H9 (cell line): ENCODE measurements at regions not wholly inside any gene's neighbourhood (a gene's known extent, or its start where the extent isn't known, plus 50 kb on each side); places are given as distances from the start of the nearest gene placed in this dataset.

Experiments used
- DNase-seq: peaks from one replicate; pipeline ENCODE4 v3.0.0-alpha.2; 2017
- H2AFZ ChIP-seq: one replicate; pipeline ENCODE4 v1.6.1; 2013; ENCODE audit warnings: mild to moderate bottlenecking, low read length, control low read depth, moderate library complexity
- H2AK5ac ChIP-seq: 2 replicates; pipeline ENCODE4 v1.6.1; 2013; ENCODE audit warnings: low read length, control low read depth, mixed read lengths; ENCODE audit not compliant: insufficient read length
- H2BK120ac ChIP-seq: one replicate; pipeline ENCODE4 v1.6.1; 2013; ENCODE audit warnings: low read depth, mild to moderate bottlenecking, low read length, control low read depth, inconsistent platforms; ENCODE audit not compliant: poor library complexity, severe bottlenecking
- H2BK12ac ChIP-seq: 2 replicates; pipeline ENCODE4 v1.6.1; 2013; ENCODE audit warnings: low read length, control low read depth, mixed read lengths, low read depth; ENCODE audit not compliant: insufficient read length
- H2BK15ac ChIP-seq: 2 replicates; pipeline ENCODE4 v1.6.1; 2013; ENCODE audit warnings: low read depth, low read length, control low read depth
- H2BK20ac ChIP-seq: one replicate; pipeline ENCODE4 v1.6.1; 2013; ENCODE audit warnings: low read depth, mild to moderate bottlenecking, low read length, control low read depth, inconsistent platforms; ENCODE audit not compliant: poor library complexity, severe bottlenecking
- H2BK5ac ChIP-seq: 2 replicates; pipeline ENCODE4 v1.6.1; 2013; ENCODE audit warnings: low read length, control low read depth, mixed read lengths; ENCODE audit not compliant: insufficient read length
- H3K14ac ChIP-seq: 2 replicates; pipeline ENCODE4 v1.6.1; 2013; ENCODE audit warnings: low read length, control low read depth; ENCODE audit not compliant: insufficient read depth
- H3K18ac ChIP-seq: 2 replicates; pipeline ENCODE4 v1.6.1; 2013; ENCODE audit warnings: low read depth, mild to moderate bottlenecking, mixed read lengths, low read length, control low read depth; ENCODE audit not compliant: insufficient read length
- H3K23ac ChIP-seq: 2 replicates; pipeline ENCODE4 v1.6.1; 2013; ENCODE audit warnings: low read length, control low read depth, mixed read lengths, low read depth; ENCODE audit not compliant: insufficient read length
- H3K23me2 ChIP-seq: 2 replicates; pipeline ENCODE4 v1.6.1; 2013; ENCODE audit warnings: low read depth, mild to moderate bottlenecking, mixed read lengths, low read length, control low read depth; ENCODE audit not compliant: insufficient read length, poor library complexity, severe bottlenecking
- H3K27ac ChIP-seq: 2 replicates; pipeline ENCODE4 v1.5.1; 2013; ENCODE audit warnings: low read length, control low read depth, mixed read lengths, low read depth; ENCODE audit not compliant: insufficient read length
- H3K27me3 ChIP-seq: 2 replicates; pipeline ENCODE4 v1.6.1; 2013; ENCODE audit warnings: low read length, control low read depth, inconsistent platforms; ENCODE audit not compliant: insufficient read depth
- H3K4ac ChIP-seq: 2 replicates; pipeline ENCODE4 v1.6.1; 2013; ENCODE audit warnings: low read depth, mild to moderate bottlenecking, control low read depth, inconsistent platforms, low read length, moderate library complexity
- H3K4me1 ChIP-seq: 2 replicates; pipeline ENCODE4 v1.6.1; 2013; ENCODE audit warnings: low read length, control low read depth, inconsistent platforms; ENCODE audit not compliant: insufficient read depth
- H3K4me2 ChIP-seq: 2 replicates; pipeline ENCODE4 v1.6.1; 2013; ENCODE audit warnings: low read length, control low read depth, mixed read lengths; ENCODE audit not compliant: insufficient read length, insufficient read depth
- H3K56ac ChIP-seq: 2 replicates; pipeline ENCODE4 v1.6.1; 2013; ENCODE audit warnings: low read depth, mild to moderate bottlenecking, mixed read lengths, low read length, control low read depth; ENCODE audit not compliant: insufficient read length
- H3K79me1 ChIP-seq: 2 replicates; pipeline ENCODE4 v1.6.1; 2013; ENCODE audit warnings: low read depth, mild to moderate bottlenecking, moderate library complexity, low read length, control low read depth, inconsistent platforms; ENCODE audit not compliant: insufficient read depth, poor library complexity, severe bottlenecking
- H3K79me2 ChIP-seq: 2 replicates; pipeline ENCODE4 v1.6.1; 2013; ENCODE audit warnings: low read length, control low read depth, inconsistent platforms; ENCODE audit not compliant: insufficient read depth
- H3K9ac ChIP-seq: 2 replicates; pipeline ENCODE4 v1.6.1; 2013; ENCODE audit warnings: low read length, control low read depth, mixed read lengths; ENCODE audit not compliant: insufficient read length; ENCODE audit errors: extremely low read depth
- H3K9me3 ChIP-seq: one replicate; pipeline ENCODE4 v1.6.1; 2013; ENCODE audit warnings: low read depth, low read length, inconsistent platforms; ENCODE audit not compliant: control insufficient read depth
- H3T11ph ChIP-seq: one replicate; pipeline ENCODE4 v1.6.1; 2013; ENCODE audit warnings: mild to moderate bottlenecking, low read length, control low read depth, inconsistent platforms
- H4K20me1 ChIP-seq: one replicate; pipeline ENCODE4 v1.6.1; 2013; ENCODE audit not compliant: control insufficient read depth, insufficient read length, insufficient read depth
- H4K5ac ChIP-seq: 2 replicates; pipeline ENCODE4 v1.6.1; 2013; ENCODE audit warnings: low read depth, mild to moderate bottlenecking, mixed read lengths, low read length, control low read depth; ENCODE audit not compliant: insufficient read length
- H4K8ac ChIP-seq: replicated peaks from 2 replicates; pipeline ENCODE4 v1.6.1; 2013; ENCODE audit warnings: low read length, control low read depth, mixed read lengths, low read depth; ENCODE audit not compliant: insufficient read length
- H4K91ac ChIP-seq: 2 replicates; pipeline ENCODE4 v1.6.1; 2013; ENCODE audit warnings: low read depth, mild to moderate bottlenecking, moderate library complexity, mixed read lengths, low read length, control low read depth; ENCODE audit not compliant: insufficient read length
- H3K27ac Mint-ChIP-seq, 3 experiments: 2 replicates in 2 of 3; 3 replicates in 1 of 3; pipeline ENCODE4 v1.8.0; 2020 to 2021; ENCODE audit warnings: mixed read lengths in 3 of 3, mild to moderate bottlenecking in 1 of 3, moderate library complexity in 1 of 3
- H3K27me3 Mint-ChIP-seq: 2 replicates; pipeline ENCODE4 v1.8.0; 2021; ENCODE audit warnings: low read depth, mild to moderate bottlenecking, moderate library complexity, mixed read lengths
- H3K36me3 Mint-ChIP-seq, 3 experiments: 2 replicates in 2 of 3; 3 replicates in 1 of 3; pipeline ENCODE4 v1.8.0; 2020 to 2021; ENCODE audit warnings: low read depth in 3 of 3, mixed read lengths in 3 of 3; ENCODE audit not compliant: insufficient read depth in 1 of 3
- H3K4me1 Mint-ChIP-seq, 2 experiments: 2 replicates each; pipeline ENCODE4 v1.8.0; 2020; ENCODE audit warnings: mixed read lengths in 2 of 2
- H3K4me3 Mint-ChIP-seq, 2 experiments: 2 replicates in 1 of 2; 3 replicates in 1 of 2; pipeline ENCODE4 v1.8.0; 2020 to 2021; ENCODE audit warnings: mild to moderate bottlenecking in 2 of 2, mixed read lengths in 2 of 2, moderate library complexity in 1 of 2
- H3K9me3 Mint-ChIP-seq, 2 experiments: 2 replicates in 1 of 2; 3 replicates in 1 of 2; pipeline ENCODE4 v1.8.0; 2020; ENCODE audit warnings: mild to moderate bottlenecking in 2 of 2, mixed read lengths in 2 of 2, moderate library complexity in 1 of 2
- WGBS: extraction: QIAGEN DNeasy Blood & Tissue Kit; methylation state at CpG from one replicate; pipeline ENCODE4 v1.1.7; 2013; ENCODE audit warnings: missing lambda C conversion rate, low lambda C conversion rate, mixed read lengths; ENCODE audit not compliant: insufficient read length; ENCODE audit errors: extremely low coverage; 5-methylcytosine and 5-hydroxymethylcytosine counted together
- TF ChIP-seq, protein P1 (sequence below): fragments of 200-600 bp; sonication (generic); conservative IDR thresholded peaks from 3 replicates; pipeline ENCODE4 v1.8.0; 2021; ENCODE audit warnings: antibody characterized with exemption, mild to moderate bottlenecking

DNA sequence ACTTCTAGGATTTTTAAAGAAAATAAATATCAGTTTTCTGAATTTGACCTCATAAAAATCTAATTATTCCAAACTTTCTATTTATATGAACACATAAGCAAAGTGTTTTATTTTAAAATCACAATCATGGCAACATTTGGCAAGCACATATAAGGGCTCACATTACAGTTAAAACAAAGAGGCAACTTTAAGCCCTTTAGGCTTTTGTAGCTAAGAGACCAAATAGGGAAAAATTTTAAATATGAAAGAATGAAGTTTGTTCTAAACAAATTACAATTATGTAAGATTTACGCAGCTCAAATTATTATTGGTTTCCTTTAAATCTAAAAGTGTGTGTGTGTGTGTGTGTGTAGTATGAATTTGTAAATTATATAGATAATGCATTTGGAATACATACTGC, 267.0 kb downstream of the ZIC4 start:
- Histone ChIP-seq H3K79me1 (no peaks in the 10 kb centered on the region), H3K4me2 (no peak overlapping the region), H2BK12ac (no peak overlapping the region), H3K14ac (no peak overlapping the region), H4K91ac (no peak overlapping the region), H3K4me1 (no peaks in the 10 kb centered on the region), H2AFZ (no peak overlapping the region), H2AK5ac (no peak overlapping the region), H4K20me1 (no peaks in the 10 kb centered on the region), H3K23ac (no peak overlapping the region), H2BK15ac (no peak overlapping the region), H3K4ac (no peak overlapping the region), H2BK5ac (no peak overlapping the region), H3K27me3 (no peaks in the 10 kb centered on the region), H3K23me2 (no peaks in the 10 kb centered on the region), H3K9ac (no peak overlapping the region), H2BK20ac (no peak overlapping the region), H3K18ac (no peak overlapping the region), H4K5ac (no peak overlapping the region), H3K27ac (no peak overlapping the region), H3K79me2 (no peaks in the 10 kb centered on the region), H3K9me3 (no peaks in the 10 kb centered on the region), H4K8ac (no peak overlapping the region), H2BK120ac (no peak overlapping the region), H3T11ph (no peak overlapping the region), H3K56ac (no peak overlapping the region)
- Mint-ChIP-seq H3K4me1 (peaks cover 0 to 3% of the 10 kb centered on the region in 2 experiments; a peak in 1 of 4 replicates), H3K27me3 (no peaks in the 10 kb centered on the region; the same call in 1 of the 2 replicates), H3K27ac (no peak overlapping the region), H3K36me3 (peaks cover 0 to 8% (median 2%) of the 10 kb centered on the region in 3 experiments; a peak in 2 of 7 replicates), H3K4me3 (no peak overlapping the region), H3K9me3 (peaks cover 3 to 7% of the 10 kb centered on the region in 2 experiments; a peak in 4 of 5 replicates)
- no peak for DNase-seq
- TF ChIP-seq, protein P1, sequence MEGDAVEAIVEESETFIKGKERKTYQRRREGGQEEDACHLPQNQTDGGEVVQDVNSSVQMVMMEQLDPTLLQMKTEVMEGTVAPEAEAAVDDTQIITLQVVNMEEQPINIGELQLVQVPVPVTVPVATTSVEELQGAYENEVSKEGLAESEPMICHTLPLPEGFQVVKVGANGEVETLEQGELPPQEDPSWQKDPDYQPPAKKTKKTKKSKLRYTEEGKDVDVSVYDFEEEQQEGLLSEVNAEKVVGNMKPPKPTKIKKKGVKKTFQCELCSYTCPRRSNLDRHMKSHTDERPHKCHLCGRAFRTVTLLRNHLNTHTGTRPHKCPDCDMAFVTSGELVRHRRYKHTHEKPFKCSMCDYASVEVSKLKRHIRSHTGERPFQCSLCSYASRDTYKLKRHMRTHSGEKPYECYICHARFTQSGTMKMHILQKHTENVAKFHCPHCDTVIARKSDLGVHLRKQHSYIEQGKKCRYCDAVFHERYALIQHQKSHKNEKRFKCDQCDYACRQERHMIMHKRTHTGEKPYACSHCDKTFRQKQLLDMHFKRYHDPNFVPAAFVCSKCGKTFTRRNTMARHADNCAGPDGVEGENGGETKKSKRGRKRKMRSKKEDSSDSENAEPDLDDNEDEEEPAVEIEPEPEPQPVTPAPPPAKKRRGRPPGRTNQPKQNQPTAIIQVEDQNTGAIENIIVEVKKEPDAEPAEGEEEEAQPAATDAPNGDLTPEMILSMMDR = no peak
- WGBS = no CpG with 5 or more reads among the region's 1 CpG
